ENCODE measurements at regions not wholly inside any gene's neighbourhood (a gene's known extent, or its start where the extent isn't known, plus 50 kb on each side); places are given as distances from the start of the nearest gene placed in this dataset.

- DNase-seq, result no peak
Observed at GRCh38 chr3:187977659-187978058, 176.3 kb upstream of the LPP start.

GRCh38 chr3:187978433-187979011, 175.4 kb upstream of the LPP start:
- DNase-seq, result no peak

- DNase-seq, result no peak
Observed at GRCh38 chr3:187979564-187979963, 174.4 kb upstream of the LPP start.

- no peak for DNase-seq
Observed at GRCh38 chr3:187980861-187981260, 173.1 kb upstream of the LPP start.

- DNase-seq, result no peak
Observed at GRCh38 chr3:187982142-187982541, 171.8 kb upstream of the LPP start.

GRCh38 chr3:187983484-187984124, 170.4 kb upstream of the LPP start:
- DNase-seq, result no peak

DNA sequence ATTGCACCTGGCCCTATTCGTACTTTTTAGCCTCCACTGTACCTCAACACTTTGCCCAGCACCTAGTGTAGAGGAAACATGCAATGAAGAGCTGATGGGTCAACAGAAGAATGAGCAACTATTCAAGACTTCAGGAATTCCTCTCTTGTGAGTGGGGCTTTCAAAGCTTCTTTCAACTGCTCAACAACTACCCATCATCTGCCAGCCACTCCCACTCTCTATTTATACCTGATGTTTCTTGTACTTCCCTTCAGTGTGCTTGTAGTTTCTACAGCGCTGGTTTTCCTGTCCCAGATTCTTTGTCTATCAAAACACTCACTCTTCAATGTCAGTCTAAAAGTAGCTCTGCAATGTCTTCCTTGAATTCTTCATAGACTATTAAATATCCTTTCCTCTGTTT, 168.3 kb upstream of the LPP start:
- DNase-seq, result no peak

DNA sequence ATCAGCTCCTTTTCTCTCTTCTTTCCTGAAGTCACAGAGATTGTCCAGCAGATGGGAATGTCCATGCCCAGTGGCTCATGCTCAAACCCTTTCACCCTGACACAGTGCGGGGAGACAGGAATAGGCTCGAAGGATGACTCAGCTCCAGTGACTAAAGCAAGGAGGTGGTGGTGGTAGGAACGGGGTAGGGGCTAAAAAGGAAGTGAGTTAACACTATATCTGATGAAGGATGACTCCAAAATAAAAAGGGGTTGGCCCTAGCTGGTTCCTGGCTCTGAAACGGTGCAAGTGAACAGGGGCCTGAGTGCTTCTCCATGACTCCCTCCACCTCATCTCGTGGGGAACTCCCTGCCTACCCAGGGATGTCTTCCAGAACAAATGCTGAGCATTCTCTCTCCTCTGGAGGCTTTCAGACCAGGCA, 167.4 kb upstream of the LPP start:
- no peak for DNase-seq

- no peak for DNase-seq
Observed at GRCh38 chr3:187987187-187987586, 166.8 kb upstream of the LPP start.

GRCh38 chr3:187987924-187988323, 166.0 kb upstream of the LPP start:
- DNase-seq, result no peak

DNA sequence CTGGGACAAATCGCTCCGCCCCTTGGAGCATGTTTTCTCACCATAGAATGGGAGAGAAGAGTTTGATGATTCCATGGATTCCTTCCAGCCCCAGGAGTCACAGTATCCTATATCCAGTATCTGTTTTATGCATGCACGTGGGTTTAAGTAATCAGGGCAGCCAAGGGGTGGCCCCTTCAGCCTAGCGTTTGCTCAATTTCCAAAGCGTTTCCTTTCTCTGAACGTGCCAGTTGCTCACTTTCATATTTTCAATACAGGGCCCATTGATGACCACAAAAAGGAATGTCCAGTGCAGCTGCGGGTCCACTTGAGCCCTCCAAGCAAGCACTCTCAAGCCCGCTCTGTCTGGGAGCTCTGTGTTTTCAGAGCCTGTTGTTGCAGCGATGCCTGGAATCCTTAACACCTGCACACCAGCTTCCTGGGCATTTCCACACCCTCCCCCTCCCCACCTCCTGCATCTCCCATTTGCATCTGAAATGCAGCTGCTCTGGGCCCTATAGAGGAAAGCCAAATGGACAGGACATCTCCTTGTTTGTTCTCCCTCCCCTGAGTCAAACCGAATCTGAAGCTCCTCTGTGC, 164.3 kb upstream of the LPP start:
- DNase-seq, result no peak

- no peak for DNase-seq
Observed at GRCh38 chr3:187992609-187993008, 161.3 kb upstream of the LPP start.

DNA sequence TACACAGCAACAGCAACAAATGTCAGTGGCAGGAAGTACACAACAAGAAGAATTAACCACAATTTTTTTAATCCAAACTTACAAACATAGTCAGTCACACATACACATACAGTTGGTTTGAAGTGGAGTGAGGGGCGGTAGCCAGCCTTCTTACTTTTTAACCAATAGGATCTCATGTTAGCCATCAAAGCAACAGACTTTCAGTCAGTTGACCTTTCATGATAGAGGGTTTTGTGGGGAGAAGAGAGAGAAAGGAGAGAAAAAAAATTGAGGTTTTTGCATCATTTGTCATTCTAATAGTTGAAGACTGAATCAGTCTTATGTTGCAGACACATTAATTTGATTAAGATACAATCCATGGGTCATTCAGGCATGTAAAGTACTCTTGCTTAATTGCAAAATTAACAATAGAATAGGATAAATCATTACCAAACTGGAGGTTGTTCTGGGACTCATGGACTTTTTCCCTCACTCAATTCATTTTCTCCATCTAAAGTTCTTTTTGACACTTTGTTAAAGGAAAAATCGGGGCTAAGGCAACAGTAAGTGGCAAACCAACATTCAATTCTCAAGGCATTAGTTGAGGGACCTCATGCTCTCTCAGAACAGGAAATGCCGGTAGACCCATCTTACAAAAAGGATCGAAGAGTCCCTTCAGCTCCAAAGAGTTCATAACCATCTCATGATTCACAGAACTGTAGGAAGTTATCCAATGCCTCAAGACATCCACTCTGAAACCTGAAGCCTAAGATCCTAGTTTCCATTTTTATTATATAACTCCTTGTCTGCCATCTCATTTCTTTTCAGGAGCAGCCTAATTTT, 159.5 kb upstream of the LPP start:
- DNase-seq, result no peak

DNA sequence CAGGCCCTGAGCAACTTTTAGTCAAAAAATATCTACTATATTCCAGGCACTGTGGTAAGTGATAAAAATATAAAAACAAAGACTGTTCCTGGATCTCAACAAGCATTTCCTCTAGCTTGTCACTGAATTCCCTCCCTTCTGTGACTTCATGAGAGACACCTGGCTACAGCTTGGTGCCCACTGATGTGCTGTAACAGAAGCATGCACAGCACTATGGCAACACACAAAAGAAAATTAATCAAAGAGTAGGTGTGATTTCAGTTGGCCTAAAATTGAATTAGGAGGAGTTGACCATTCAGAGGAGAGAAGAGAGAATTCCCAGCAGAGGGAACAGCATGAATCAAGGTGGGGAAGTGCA, 158.9 kb upstream of the LPP start:
- DNase-seq, result no peak

GRCh38 chr3:187995667-187996066, 158.3 kb upstream of the LPP start:
- DNase-seq, result no peak

- DNase-seq, result peak in 1 of 2 experiments; percentile 16
Observed at GRCh38 chr3:187996609-187997008, 157.3 kb upstream of the LPP start.

DNA sequence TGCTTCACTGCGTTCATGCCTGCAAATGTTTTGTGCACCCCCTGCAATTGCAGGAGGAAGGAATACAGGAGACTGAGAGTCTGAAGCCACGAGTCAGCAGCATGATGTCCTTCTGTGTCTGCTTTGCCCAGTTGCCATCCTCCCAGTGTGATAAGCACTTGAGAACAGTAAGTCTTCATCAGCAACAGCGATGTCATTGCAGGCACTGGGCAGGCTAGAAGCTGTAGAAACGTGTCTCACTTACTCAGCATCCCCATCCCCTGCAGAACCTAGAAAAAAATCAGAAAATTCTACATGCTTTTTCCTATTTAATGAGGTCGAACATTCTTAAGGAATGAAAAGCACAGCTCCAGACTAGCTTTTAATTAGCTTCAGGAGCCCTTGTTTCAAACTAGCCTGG, 156.5 kb upstream of the LPP start:
- DNase-seq, result no peak

DNA sequence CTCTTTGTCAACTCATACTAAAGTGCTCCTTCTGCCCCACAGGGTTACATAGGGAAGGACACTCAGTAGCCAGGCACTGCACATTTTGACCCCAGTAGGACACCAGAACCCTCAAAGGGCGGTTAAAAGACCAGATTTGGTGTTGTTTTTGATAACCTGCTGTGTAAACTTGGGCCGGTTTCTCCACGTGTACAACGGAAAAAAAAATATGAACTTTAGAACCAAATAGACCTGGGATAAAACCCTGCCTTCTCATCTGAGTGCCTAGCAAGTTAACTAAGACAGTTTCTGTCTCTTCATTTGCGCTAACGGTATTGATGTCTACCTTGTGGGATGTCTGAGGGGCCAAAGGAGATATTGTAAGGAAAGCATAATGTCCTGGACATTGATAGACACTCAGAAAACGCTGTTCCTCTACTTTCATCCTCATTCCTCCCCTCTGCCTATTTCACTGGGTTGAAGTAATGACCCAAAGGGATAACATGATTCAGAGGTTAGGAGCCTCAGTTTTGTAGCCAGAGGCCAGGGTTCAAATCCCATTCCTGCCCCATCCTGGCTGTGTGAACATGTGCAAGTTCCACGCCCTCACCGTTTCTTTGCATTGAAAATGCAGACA, 155.9 kb upstream of the LPP start:
- DNase-seq, result no peak

- no peak for DNase-seq
Observed at GRCh38 chr3:187998611-187999010, 155.3 kb upstream of the LPP start.

GRCh38 chr3:187999821-188000220, 154.1 kb upstream of the LPP start:
- no peak for DNase-seq

DNA sequence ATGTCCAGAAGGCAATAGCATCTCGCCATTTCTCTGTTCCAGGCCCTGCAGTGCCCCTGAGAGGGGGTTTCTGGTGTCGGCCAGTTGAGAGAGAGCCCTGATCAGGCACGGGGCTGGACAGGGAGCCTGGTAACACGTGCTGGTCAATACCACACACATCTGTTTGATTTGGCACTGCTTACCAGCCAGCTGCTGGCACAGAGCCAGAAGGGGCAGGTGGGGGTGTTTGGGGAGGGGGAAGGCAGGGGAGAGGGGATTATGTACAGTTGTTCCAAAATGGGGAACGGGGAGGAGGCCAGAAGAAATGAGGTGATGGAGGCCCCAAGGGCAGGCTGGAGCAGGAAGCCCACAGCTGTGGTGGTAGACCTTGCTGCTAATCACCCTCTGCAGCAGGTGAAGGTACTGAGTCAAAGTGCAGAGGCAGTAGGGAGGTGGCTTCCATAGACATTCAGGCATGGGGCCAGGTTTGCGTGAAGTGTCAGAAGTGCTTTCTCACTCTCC, 153.5 kb upstream of the LPP start:
- DNase-seq, result no peak

DNA sequence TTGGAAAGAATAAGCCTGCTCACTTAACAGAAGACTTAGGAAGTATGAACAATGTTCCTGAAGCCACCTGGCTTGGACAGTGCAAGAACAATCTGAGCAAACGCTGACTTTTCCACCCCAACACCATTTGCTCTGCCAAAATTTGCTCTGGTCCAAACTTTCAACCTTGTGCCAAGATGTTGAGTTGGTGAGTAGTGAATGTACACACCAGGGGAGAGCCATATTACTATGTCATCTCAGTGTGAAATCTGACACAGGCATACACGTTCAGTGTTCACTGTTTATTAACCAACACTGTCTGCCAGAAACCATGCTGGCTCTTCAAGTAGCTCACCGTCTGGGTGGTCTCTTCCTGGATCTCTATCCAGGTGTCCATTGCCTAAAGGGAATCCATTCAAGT, 152.9 kb upstream of the LPP start:
- DNase-seq, result no peak

- DNase-seq, result no peak
Observed at GRCh38 chr3:188001926-188002325, 152.0 kb upstream of the LPP start.

All from cerebellar nuclear complex (tissue), 1 donor.